AG09309 (cell line): ENCODE measurements at regions not wholly inside any gene's neighbourhood (a gene's known extent, or its start where the extent isn't known, plus 50 kb on each side); places are given as distances from the start of the nearest gene placed in this dataset.

Experiments
- DNase-seq: peaks from one replicate; pipeline ENCODE4 v3.0.0-alpha.2; 2010; ENCODE audit warnings: low read depth
- H3K4me3 ChIP-seq: 2 replicates; pipeline ENCODE4 v1.5.1; 2011; ENCODE audit warnings: mild to moderate bottlenecking, low read depth, low read length, moderate library complexity; ENCODE audit not compliant: control insufficient read depth
- TF ChIP-seq, protein P1 (sequence below): IDR thresholded peaks from 2 replicates; pipeline ENCODE4 v1.5.1; 2011; ENCODE audit warnings: mild to moderate bottlenecking, low read depth, low read length, inconsistent platforms; ENCODE audit not compliant: insufficient read depth, control insufficient read depth; ENCODE audit errors: missing control alignments

DNA sequence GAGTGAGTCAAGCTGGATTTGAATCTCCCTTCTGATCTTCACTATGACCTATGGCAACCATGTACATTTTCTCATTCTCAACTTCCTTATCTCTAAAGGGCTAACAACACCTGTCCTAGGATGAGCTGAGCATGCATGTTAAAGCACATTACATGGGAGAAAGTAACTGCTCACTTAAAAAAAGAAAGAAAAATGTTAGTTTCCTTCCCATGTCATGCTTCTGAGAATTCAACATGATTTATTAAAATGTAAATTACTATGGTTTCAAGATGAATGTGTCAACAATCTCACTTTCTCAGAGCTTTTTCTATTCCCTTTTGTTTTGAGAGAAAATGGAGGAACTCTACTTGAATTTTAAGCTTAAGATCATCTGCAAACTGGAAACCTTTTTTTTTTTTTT is 295.3 kb downstream of the SKIDA1 start:
- no peak overlapping the region for H3K4me3 ChIP-seq
- DNase-seq, result no peak
- TF ChIP-seq, protein P1, sequence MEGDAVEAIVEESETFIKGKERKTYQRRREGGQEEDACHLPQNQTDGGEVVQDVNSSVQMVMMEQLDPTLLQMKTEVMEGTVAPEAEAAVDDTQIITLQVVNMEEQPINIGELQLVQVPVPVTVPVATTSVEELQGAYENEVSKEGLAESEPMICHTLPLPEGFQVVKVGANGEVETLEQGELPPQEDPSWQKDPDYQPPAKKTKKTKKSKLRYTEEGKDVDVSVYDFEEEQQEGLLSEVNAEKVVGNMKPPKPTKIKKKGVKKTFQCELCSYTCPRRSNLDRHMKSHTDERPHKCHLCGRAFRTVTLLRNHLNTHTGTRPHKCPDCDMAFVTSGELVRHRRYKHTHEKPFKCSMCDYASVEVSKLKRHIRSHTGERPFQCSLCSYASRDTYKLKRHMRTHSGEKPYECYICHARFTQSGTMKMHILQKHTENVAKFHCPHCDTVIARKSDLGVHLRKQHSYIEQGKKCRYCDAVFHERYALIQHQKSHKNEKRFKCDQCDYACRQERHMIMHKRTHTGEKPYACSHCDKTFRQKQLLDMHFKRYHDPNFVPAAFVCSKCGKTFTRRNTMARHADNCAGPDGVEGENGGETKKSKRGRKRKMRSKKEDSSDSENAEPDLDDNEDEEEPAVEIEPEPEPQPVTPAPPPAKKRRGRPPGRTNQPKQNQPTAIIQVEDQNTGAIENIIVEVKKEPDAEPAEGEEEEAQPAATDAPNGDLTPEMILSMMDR, result no peak

DNA sequence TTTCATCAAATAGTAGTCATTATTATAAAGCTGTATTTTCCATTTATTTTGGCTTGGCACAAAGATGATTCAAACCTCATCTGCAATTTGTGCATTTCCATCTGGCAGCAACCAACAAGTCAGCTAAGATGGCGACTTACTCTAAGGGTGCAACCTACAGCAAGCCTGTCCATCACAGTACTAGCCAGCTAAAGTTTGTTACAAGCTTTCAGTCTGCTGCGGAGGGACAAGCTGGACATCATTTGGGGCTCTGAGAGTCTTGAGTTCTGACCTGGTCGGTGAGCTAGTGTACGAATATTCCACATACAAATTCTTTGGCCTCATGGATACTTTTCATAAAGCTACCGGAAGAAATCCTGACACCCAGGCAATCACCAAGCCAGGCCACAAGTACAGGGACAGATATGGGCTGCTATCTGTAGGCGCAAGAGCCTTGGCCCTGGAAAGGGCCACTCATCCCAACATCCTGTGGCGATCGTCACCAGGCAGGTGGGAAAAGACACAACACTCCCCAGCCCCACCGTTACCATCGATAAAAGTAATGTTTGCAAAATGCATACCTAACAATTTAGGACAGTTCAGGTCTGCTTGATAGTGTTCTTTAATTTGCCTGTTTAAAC is 307.6 kb downstream of the SKIDA1 start:
- TF ChIP-seq, protein P1, result no peak
- no peak overlapping the region for H3K4me3 ChIP-seq
- DNase-seq, result no peak

DNA sequence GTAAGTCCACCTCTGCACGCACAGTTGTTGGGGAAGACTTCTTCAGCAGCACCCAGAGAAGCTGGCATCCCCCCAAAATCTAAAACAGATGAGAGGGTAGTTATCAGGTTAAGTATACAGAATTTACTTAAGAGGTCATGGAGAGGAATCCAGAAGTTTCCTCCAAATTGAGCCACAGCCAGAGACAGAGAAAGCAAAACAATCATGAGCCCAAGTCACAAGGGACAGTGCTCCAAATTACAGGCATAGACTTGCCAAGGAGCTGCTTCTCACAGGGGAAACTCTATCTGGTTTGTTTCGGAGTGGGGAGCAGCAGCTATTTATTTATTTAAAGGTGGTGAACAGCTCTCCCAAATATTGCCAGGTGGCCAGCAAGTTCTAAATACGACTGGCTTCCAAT is 308.4 kb downstream of the SKIDA1 start:
- H3K4me3 ChIP-seq, result no peak overlapping the region
- TF ChIP-seq, protein P1, result no peak
- DNase-seq, result no peak

DNA sequence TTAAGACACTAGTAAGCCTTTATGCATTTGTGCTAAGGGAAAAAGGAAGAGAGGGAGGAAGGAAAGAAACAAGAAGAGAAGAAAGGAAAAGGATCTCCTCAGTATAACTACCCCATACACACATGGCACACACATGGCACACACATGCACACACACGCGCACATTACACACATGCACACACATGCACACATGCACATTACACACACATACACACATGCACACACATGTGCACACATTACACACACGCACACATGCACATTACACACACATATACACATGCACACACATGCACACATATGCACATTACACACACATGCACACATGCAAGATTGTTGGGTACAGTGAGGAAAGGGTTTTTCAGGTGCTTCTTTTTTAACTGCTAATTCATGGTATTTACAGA is 311.2 kb downstream of the SKIDA1 start:
- TF ChIP-seq, protein P1, result no peak
- no peak overlapping the region for H3K4me3 ChIP-seq
- no peak for DNase-seq

DNA sequence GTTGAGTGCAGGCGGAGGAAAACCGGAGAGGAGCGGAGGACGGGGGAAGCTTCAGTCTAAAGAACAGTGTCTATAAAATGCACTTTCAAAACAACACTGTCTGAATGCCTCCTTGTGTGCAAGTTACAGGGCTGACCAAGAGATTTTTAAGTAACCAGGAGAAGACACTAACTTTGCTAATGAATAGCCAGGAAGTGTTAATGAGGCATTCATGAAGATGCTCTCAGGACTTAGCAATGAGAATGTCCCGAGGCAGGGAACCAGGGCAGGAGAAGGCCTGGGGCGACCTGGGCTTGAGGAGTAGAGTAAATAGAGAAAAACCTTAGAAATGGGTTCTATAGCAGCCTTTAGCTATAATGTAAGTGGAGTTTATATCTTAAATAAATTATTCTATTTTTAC is 312.1 kb downstream of the SKIDA1 start:
- no peak overlapping the region for H3K4me3 ChIP-seq
- DNase-seq, result no peak
- TF ChIP-seq, protein P1, result no peak

DNA sequence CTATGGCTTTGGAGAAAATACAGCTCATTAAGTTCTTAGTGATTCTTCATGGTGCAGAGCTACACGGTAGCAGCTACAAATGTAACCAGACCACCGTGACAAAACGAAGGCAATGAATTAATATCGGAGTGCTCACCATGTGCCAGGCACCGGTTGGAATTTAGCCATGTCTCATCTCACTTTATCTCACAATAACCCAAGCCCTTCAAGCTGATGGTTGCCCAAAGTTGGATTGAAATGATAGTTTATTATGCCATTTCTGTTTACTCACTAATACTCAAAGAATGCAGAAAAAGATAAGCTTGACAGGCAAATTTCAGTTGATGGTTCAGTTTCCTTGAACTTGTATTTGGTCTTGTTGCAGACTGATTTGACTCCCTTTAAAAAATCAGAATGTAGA is 312.6 kb downstream of the SKIDA1 start:
- H3K4me3 ChIP-seq, result no peak overlapping the region
- TF ChIP-seq, protein P1, result no peak
- DNase-seq, result no peak

DNA sequence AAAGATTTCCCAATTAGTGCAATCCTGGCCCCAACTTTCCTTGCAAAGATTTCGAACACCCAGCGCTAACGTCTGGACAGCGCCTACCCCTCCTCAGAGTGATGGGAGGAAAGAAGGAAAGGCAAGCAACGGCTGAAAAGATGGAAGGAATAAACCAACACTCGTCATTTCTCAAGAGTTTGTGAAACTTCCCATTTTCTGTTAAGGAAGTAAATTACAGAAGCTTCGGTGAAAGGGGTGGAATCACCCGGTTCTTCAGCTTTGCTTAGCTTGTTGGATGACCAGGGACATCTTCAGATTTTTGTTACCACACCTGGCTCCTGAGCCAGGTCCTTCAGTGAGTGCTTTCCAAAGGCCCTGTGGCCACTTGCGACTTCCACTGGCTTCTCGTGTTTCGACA is 313.1 kb downstream of the SKIDA1 start:
- H3K4me3 ChIP-seq, result no peak overlapping the region
- DNase-seq, result no peak
- TF ChIP-seq, protein P1, result no peak
